Thyroid gland (tissue), 4 donors: ENCODE measurements at regions not wholly inside any gene's neighbourhood (a gene's known extent, or its start where the extent isn't known, plus 50 kb on each side); places are given as distances from the start of the nearest gene placed in this dataset.

Source experiments
- POLR2A ChIP-seq, 2 donors: fragments of 450-650 bp; IDR thresholded peaks; one replicate each; pipeline ENCODE4 v1.6.1; 2017; ENCODE audit warnings: antibody characterized with exemption in 2 of 2, mild to moderate bottlenecking in 2 of 2, moderate library complexity in 1 of 2
- TF ChIP-seq, protein P1 (sequence below), 6 experiments: fragments of 200-600 bp in 3 of 6; fragments of 450-650 bp in 3 of 6; sonication (generic) in 3 of 6; IDR thresholded peaks; one replicate each; pipeline ENCODE4 v1.5.1; 2016 to 2019; ENCODE audit warnings: antibody characterized with exemption in 6 of 6, mild to moderate bottlenecking in 2 of 6, inconsistent platforms in 1 of 6, moderate library complexity in 1 of 6

GRCh38 chr3:59153648-59154047, 103.8 kb upstream of the CFAP20DC start:
- TF ChIP-seq POLR2A (IDR thresholded peaks at IDR 0.05), result no peak
- TF ChIP-seq, protein P1, sequence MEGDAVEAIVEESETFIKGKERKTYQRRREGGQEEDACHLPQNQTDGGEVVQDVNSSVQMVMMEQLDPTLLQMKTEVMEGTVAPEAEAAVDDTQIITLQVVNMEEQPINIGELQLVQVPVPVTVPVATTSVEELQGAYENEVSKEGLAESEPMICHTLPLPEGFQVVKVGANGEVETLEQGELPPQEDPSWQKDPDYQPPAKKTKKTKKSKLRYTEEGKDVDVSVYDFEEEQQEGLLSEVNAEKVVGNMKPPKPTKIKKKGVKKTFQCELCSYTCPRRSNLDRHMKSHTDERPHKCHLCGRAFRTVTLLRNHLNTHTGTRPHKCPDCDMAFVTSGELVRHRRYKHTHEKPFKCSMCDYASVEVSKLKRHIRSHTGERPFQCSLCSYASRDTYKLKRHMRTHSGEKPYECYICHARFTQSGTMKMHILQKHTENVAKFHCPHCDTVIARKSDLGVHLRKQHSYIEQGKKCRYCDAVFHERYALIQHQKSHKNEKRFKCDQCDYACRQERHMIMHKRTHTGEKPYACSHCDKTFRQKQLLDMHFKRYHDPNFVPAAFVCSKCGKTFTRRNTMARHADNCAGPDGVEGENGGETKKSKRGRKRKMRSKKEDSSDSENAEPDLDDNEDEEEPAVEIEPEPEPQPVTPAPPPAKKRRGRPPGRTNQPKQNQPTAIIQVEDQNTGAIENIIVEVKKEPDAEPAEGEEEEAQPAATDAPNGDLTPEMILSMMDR (IDR thresholded peaks at IDR 0.05), result no peak
